HG03571 (cell line): ENCODE measurements at regions not wholly inside any gene's neighbourhood (a gene's known extent, or its start where the extent isn't known, plus 50 kb on each side); places are given as distances from the start of the nearest gene placed in this dataset.

Experiments used
- ATAC-seq: cut with Tn5 transposase; IDR thresholded peaks from one replicate; pipeline ENCODE4 v1.9.1; 2021; ENCODE audit not compliant: unreplicated experiment

DNA sequence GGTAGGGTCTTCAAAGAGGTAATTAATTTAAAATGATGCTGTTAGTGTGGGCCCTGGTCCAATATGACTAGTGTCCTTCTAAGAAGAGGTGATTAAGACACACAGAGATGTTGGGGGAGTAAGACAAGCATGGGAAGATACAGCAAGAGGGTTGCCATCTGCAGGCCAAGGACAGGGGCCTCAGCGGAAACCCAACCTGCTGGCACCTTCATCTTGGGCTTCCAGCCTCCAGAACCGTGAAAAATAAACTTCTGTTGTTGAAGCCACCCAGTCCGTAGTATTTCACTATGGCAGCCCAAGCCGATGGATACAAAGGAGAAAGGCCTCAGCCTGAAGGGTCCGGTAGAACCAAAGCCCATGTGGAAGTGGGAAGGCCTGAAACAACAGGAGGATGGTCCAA is 161.7 kb upstream of the UBE2E1 start:
- no peak for ATAC-seq

DNA sequence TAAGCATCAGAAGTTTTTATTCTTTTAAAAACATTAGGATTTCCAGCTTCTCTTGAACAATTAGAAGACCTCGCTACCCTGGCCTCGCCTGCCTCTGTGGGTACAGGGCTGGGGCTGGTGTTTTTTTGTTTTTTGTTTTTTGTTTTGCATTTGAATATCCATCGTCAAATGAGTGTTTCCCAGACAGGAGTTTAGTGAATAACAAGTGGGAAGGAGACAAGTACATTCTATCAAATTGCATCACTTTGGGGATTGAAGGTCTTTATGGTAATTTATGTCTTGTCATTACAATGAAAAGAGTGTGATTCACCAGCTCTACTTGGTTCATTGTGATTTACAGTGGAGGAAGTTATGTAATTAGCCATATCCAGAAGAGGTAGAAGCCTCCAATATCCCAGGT is 161.1 kb upstream of the UBE2E1 start:
- no peak for ATAC-seq

DNA sequence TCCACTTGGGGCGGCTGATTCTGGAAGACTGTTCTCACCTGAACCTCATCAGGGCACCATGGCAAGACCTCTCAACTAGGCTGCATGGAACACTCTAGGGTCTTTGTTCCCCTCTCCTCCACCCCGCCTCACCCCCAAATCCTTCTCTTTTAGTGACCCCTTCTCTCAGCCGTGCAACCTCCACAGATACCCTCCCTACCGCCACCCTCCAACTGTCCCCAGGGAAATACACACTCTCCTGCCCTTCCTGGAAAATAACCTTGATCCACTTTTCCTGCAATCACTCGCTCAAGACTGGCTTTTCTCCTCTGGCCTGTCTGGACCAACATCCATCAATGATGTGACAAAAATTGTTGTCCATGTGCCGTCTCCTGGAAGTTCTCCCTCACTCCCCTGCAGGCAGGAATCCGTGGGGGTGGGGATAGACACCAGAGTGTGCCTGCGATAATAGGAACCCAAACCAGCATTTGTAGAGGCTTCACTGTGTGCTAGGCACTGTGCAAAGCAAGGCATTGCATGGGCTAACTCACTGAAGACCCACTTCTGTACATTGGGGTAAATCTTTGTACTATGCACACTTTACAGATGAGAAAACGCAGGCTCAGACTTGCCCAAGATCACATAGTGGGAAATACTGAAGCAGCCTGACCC is 160.1 kb upstream of the UBE2E1 start:
- no peak for ATAC-seq

DNA sequence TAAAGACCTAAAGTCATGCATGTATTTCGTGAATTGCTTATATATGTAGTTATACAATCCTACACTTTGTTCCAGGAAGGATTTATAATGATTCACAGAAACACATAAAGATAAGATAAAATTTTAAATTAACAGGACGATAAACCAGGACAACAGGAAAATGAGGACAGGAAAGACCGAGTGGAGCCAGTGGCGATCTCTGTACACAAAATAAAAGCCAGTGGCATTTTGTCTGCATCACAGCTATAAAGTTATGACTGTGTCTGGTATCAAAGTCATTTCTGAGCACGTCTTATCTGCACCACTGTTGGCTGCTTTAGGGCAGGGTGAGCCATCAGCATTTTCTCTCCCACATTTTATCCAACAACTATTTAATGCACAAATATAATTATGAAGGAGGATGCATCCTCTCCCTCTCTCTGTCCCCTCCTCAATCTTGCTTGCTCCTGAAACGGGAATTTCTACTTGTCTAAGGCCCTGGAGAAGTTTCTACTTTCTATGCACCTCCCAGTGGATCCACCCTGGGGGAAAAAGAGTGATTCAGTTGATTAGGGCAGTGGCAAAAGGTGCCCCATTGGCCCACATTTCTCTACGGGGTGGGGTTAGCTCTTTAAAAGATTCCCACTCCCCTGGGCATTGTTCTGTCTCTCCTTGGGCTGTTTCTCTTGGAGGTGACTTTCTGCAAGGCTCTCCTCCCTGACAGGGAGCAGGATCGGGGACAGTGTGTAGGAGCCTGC is 159.4 kb upstream of the UBE2E1 start:
- ATAC-seq: no peak

DNA sequence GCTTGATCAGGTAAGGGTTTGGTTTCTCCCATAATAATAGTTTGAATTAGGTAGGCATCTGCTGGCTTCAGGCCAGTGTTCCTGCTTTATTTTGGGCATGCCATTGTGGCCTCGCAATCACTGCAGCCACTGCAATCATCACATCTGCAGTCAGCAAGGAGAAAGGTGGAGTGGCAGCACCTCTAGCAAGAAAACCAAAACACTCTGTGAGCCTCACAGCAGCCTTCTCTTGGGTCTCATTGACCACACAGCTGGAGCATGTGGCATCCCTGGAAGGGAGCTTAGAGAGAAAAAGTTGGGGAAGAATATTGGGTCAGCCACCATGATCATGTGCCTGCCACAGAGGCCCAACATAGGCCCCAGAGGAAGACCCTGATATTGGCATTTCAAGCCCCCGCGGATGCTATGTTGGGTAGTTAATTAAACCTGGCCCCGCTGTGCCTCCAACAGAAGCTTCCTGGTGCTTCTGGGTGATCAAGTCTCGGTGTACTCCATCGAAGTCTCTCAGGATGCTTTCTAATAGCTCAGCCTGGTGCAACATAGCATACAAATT is 158.0 kb upstream of the UBE2E1 start:
- ATAC-seq: no peak

DNA sequence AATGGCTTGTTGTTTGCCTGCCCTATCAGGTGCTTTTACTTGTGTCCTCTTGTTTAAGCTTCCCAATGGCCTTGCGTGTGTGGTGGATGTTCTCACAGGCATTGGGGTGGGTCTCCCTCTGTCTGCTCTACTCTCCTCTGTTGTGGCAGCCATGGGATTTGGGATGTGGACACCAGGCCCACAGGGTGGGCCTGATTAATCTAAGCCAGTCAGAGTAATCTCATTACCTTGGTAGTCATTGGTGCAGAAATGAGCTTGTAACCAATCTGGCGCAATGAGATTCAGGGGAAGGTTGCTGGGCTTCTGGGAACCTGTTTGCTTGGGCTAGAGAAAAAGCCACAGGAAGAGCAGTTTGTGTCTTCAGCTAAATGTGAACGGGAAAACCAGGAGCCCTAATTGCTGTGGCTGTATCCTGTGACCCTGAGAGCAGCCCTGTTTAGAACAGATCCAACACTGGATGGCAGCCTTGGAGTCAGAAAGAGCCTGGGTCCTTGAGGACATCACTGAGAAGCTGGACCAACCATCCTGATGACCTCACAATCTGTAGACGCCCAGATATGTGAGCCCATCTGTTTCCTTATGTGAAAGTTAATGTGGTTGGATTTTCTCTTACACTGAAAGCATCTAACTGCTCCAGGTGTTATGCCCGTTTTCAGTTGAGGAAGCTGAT is 157.3 kb upstream of the UBE2E1 start:
- no peak for ATAC-seq

DNA sequence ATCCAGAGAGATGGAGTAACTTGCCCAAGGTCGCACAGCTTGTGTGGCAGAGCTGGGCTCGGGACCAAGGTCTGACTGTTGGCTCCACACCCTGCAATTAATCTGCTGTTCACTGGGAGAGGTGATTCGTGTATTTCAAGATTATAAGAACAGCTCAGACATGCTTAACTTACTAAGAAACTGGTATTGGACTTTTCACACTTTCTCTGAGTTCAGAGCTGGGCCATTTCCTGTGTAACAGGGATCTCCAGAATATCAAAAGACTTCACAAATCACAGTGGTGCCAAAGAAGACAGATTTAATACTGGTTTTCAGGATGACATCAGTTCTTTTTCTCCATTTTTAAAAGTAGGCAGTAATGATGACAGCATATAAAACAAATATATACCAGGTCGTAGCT is 156.8 kb upstream of the UBE2E1 start:
- ATAC-seq: no peak

DNA sequence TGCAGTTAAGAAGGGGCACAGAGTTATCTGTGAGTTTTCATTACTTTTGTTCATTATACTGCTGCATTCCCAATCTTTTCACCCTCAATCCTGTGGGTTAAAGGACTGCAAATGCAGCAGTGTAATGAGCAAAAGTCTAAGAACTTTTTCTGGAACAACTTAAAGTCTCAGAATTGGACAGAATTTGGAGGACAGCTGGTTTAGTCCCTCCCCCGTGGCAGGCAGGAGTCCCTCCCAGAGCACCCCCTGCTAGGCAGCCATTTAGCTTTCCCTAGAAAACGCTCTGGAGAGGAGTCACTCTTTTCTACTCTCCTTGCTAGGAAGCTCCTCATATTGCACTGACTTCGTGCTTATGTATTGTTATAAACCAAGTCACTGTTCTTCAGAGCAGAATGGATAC is 156.3 kb upstream of the UBE2E1 start:
- ATAC-seq: no peak

DNA sequence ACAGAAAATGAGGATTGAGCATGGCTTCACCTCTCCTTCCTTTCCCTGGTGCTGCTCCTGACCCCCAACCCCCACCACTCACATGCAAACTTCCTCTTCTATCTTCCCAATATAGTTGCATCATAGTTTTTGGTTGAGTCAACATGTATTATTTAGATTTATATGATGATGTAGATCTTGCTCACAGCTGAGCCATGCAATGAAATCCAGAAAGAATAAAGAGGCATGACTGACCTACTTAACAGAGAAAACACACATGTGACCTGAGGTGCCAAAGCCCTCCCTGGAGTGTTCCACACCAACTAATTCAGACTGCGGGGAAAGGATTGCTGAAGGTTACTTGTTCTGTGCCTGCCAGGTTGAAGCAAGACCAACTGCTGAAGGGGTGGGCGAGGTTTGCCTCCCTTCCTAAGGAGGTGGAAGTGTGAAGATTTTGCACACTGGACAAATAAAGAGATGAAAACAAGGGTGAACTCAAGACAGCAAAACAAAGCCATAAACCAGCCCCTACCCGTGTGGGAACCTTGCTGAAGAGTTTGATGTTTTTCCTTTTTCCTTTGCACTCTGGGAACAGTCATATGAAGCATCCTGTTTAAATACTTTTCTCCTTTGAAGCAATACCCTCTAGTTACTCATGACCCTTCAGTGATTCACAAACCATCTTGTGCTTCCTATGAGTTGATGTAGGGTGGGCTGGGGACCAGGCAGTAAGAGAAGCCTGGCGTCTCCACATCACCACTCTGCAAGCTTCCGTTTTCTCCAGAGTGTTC is 155.2 kb upstream of the UBE2E1 start:
- no peak for ATAC-seq

GRCh38 chr3:23653647-23654525 is 151.9 kb upstream of the UBE2E1 start:
- peak; percentile 90 for ATAC-seq

DNA sequence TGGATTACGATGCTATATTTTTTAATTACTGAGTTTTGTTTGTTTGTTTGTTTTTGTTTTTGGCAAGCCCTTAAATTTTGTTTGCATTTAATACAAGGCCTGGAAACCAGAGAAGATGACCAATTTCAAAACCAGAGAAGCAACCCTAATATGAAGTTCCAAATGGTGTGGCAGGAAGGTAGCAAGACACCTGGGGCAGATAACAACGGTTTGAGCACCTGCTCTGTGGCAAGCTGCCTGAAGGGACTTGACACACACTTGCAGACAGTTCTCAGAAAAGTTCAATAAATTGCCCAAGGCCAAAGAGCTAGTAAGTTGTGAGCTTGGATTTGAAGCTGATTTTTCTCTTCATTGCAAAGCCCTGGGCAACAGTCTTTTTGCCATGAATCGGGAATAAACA is 151.2 kb upstream of the UBE2E1 start:
- ATAC-seq: no peak

DNA sequence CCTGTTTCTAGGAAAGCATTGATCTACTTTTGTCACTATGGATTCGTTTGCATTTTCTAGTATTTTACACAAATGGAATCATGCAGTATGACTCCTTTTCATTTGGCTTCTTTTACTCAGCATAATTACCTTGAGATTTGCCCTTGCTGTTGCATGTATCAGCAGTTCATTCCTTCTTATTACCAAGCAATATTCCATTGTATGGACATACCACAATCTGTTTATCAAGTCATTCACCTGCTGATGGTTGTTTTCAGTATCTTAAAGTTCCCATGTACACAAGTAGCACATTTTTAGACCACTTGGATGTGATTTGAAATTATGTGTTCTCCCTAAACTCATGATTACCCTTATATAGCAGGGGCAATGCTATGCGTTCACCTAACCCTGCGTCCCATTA is 150.0 kb upstream of the UBE2E1 start:
- no peak for ATAC-seq

- ATAC-seq: no peak
Measured at GRCh38 chr3:23656199-23656598, 149.6 kb upstream of the UBE2E1 start.

DNA sequence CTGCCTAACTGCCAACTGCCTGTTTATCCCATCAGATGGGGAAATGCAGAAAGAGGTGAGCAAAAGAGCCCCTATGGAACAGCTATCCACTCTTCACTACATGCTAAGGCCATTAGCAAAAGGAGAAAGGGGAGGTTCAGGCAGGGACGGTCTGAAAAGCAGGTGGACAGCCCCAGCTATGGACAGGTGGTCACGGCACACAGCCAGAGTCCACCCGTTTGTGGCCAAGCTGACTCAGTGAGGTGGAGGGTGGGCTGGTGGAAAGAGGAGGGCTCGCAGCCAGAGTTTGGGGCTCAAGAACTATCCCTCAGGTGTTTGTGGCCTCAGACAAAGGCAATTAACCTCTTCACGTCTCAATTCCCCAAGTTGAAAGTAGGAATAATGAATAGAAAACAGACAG is 148.9 kb upstream of the UBE2E1 start:
- ATAC-seq: no peak

DNA sequence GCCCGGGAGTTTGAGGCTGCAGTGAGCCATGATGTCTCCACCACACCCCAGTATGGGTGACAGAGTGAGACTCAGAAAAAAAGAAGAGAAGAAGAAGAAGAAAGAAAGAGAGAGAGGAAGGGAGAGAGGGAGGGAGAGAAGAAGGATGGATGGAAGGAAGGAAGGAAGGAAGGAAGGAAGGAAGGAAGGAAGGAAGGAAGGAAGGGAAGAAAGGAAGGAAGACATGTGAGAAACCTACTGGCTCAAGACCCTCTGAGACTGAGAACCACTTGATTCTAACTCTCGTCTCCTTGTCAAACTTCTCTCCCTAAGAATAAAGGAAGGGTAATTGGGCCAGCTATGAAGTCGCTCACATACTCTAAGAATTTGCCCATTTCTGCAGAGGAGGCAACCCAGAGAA is 148.1 kb upstream of the UBE2E1 start:
- ATAC-seq: no peak

DNA sequence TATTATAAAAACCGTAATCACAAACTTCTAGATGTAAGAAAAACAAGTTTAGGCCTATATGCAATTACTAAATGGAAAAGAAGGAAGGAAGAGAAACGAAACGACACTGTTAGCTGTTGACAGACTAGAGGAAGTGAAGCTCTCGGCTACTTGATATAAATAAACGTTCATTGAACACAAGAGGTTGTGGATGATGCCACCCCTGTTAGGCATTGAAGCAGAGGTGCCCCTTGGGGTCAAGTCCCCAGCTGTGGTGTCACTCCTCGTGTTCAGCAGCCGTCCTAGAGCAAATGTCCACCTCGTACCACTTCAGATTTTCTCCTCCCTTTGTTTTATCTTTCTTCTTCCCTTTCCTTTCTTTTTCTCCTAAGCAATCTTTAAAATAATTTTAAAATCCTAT is 146.5 kb upstream of the UBE2E1 start:
- ATAC-seq: peak; percentile 72

DNA sequence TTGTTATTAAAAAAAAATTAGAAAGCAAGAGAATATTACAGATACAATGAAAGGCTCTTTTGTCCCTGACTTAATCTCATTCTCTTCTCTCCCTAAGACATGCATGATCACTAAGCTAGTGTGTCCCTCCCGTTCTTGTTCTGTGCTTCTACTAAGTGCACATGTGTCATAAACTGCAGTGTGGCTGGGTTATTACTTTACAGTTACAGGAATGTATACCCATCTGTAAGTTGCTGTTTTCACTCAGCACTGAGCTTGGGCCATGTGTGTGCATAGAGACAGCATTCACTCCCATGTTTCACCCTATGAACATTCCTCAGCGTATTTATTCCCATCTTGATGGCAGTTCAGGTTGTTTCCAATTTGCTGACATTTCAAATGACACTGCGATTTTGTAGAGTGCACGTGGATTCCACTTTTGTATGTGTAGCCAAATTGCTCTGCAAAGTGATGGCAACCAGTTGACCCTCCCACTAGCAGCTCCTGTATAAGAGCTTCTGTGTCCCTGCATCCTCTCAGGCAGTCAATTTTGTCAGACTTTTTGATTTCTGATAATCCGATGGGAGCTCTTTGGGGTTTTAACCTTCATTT is 145.8 kb upstream of the UBE2E1 start:
- no peak for ATAC-seq

DNA sequence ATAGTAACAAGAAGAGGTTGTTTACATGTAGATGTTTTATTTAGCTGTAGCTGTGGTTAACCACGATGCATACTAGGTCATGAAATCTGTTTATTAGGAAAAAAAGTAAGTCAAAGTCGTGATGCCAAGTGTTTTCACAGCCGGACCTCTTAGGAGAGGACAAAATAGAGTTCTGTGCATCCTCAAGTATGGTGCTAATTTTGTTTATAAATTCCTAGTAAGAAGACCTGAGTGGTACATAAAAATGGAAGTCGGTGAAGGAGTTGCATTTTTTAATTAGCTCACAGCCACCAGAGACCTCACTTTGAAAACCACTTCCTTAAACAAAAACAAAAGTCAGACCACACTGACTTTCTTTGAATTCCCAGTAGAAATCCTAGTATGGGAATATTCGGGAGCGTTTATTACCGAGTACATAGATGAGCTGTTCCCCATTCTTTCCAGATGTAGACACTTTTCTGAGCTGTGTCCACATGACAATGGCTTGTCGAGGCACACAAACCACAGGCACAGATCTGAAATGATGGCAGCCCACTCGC is 143.6 kb upstream of the UBE2E1 start:
- no peak for ATAC-seq

- no peak for ATAC-seq
Measured at GRCh38 chr3:23663246-23663645, 142.5 kb upstream of the UBE2E1 start.
